ENCODE measurements at regions not wholly inside any gene's neighbourhood (a gene's known extent, or its start where the extent isn't known, plus 50 kb on each side); places are given as distances from the start of the nearest gene placed in this dataset.

GRCh38 chr5:5798462-5798861, 376.0 kb downstream of the ICE1 start:
- DNase-seq (ENCODE audit: low read depth, low spot score), result no peak

- no peak for DNase-seq (ENCODE audit: low read depth, low spot score)
Observed at GRCh38 chr5:5798041-5798440, 375.6 kb downstream of the ICE1 start.

GRCh38 chr5:5795074-5795771, 372.7 kb downstream of the ICE1 start:
- no peak for DNase-seq (ENCODE audit: low read depth, low spot score)

- DNase-seq (ENCODE audit: low read depth, low spot score), result no peak
Observed at GRCh38 chr5:5794118-5794560, 371.7 kb downstream of the ICE1 start.

- DNase-seq (ENCODE audit: low read depth, low spot score), result no peak
Observed at GRCh38 chr5:5793242-5794117, 371.0 kb downstream of the ICE1 start.

GRCh38 chr5:5792106-5792505, 369.6 kb downstream of the ICE1 start:
- no peak for DNase-seq (ENCODE audit: low read depth, low spot score)

- no peak for DNase-seq (ENCODE audit: low read depth, low spot score)
Observed at GRCh38 chr5:5788793-5789192, 366.3 kb downstream of the ICE1 start.

- DNase-seq (ENCODE audit: low read depth, low spot score), result no peak
Observed at GRCh38 chr5:5787373-5787772, 364.9 kb downstream of the ICE1 start.

- no peak for DNase-seq (ENCODE audit: low read depth, low spot score)
Observed at GRCh38 chr5:5784101-5784500, 361.6 kb downstream of the ICE1 start.

GRCh38 chr5:5783021-5783420, 360.5 kb downstream of the ICE1 start:
- peak; percentile 14 for DNase-seq (ENCODE audit: low read depth, low spot score)

- DNase-seq (ENCODE audit: low read depth, low spot score), result no peak
Observed at GRCh38 chr5:5782402-5782801, 359.9 kb downstream of the ICE1 start.

GRCh38 chr5:5781335-5781734, 358.9 kb downstream of the ICE1 start:
- DNase-seq (ENCODE audit: low read depth, low spot score), result no peak

- DNase-seq (ENCODE audit: low read depth, low spot score), result no peak
Observed at GRCh38 chr5:5780253-5780652, 357.8 kb downstream of the ICE1 start.

- DNase-seq (ENCODE audit: low read depth, low spot score), result no peak
Observed at GRCh38 chr5:5777013-5777412, 354.5 kb downstream of the ICE1 start.

GRCh38 chr5:5772202-5772601, 349.7 kb downstream of the ICE1 start:
- DNase-seq (ENCODE audit: low read depth, low spot score), result no peak

- DNase-seq (ENCODE audit: low read depth, low spot score), result no peak
Observed at GRCh38 chr5:5770825-5771224, 348.3 kb downstream of the ICE1 start.

GRCh38 chr5:5767286-5767928, 344.9 kb downstream of the ICE1 start:
- no peak for DNase-seq (ENCODE audit: low read depth, low spot score)

GRCh38 chr5:5765066-5765850, 342.8 kb downstream of the ICE1 start:
- DNase-seq (ENCODE audit: low read depth, low spot score), result no peak

GRCh38 chr5:5764246-5764645, 341.8 kb downstream of the ICE1 start:
- no peak for DNase-seq (ENCODE audit: low read depth, low spot score)

- DNase-seq (ENCODE audit: low read depth, low spot score), result no peak
Observed at GRCh38 chr5:5756762-5757161, 334.3 kb downstream of the ICE1 start.

GRCh38 chr5:5755888-5756287, 333.4 kb downstream of the ICE1 start:
- DNase-seq (ENCODE audit: low read depth, low spot score), result no peak

GRCh38 chr5:5752844-5753243, 330.4 kb downstream of the ICE1 start:
- DNase-seq (ENCODE audit: low read depth, low spot score), result no peak
